ENCODE measurements at regions not wholly inside any gene's neighbourhood (a gene's known extent, or its start where the extent isn't known, plus 50 kb on each side); places are given as distances from the start of the nearest gene placed in this dataset.

GRCh38 chr1:239892602-239893001 is 199.1 kb upstream of the FMN2 start:
- Histone ChIP-seq H3K4me3 (ENCODE audit: low read length) (no peak overlapping the region), H2AFZ (ENCODE audit: low read depth, low read length) (no peak overlapping the region), H3K9me3 (ENCODE audit: insufficient read depth, low read length) (no peaks in the 10 kb centered on the region), H3K4me2 (ENCODE audit: low read length) (no peak overlapping the region), H3K36me3 (replicated peaks; ENCODE audit: low read depth, low read length) (no peaks in the 10 kb centered on the region), H3K27ac (ENCODE audit: low read length) (no peak overlapping the region), H3K4me1 (ENCODE audit: low read length) (peaks cover 2% of the 10 kb centered on the region; the same call in 1 of the 2 replicates), H4K20me1 (ENCODE audit: insufficient read depth, low read length) (no peaks in the 10 kb centered on the region), H3K9ac (ENCODE audit: low read length) (no peak overlapping the region), H3K79me2 (ENCODE audit: low read length) (no peaks in the 10 kb centered on the region), H3K27me3 (ENCODE audit: low read depth, low read length) (peaks cover 23% of the 10 kb centered on the region; the same call in 1 of the 2 replicates)
- TF ChIP-seq CTCF (IDR thresholded peaks at IDR 0.05; ENCODE audit: low read depth, low read length) = no peak
- TF ChIP-seq EZH2phosphoT487 (IDR thresholded peaks at IDR 0.05; ENCODE audit: low read depth) = no peak

GRCh38 chr1:239893127-239893731 is 198.5 kb upstream of the FMN2 start:
- H3K4me3 ChIP-seq (ENCODE audit: low read length) = no peak overlapping the region
- H3K9ac ChIP-seq (ENCODE audit: low read length) = no peak overlapping the region
- H3K27me3 ChIP-seq (ENCODE audit: low read depth, low read length) = peaks cover 23% of the 10 kb centered on the region; the same call in 1 of the 2 replicates
- TF ChIP-seq CTCF (IDR thresholded peaks at IDR 0.05; ENCODE audit: low read depth, low read length) (no peak), EZH2phosphoT487 (IDR thresholded peaks at IDR 0.05; ENCODE audit: low read depth) (no peak)
- H3K36me3 ChIP-seq (replicated peaks; ENCODE audit: low read depth, low read length) = no peaks in the 10 kb centered on the region
- H3K4me2 ChIP-seq (ENCODE audit: low read length) = no peak overlapping the region
- peaks cover 4% of the 10 kb centered on the region; the same call in 1 of the 2 replicates for H3K4me1 ChIP-seq (ENCODE audit: low read length)
- H3K79me2 ChIP-seq (ENCODE audit: low read length) = no peaks in the 10 kb centered on the region
- H2AFZ ChIP-seq (ENCODE audit: low read depth, low read length) = no peak overlapping the region
- H3K9me3 ChIP-seq (ENCODE audit: insufficient read depth, low read length) = no peaks in the 10 kb centered on the region
- H3K27ac ChIP-seq (ENCODE audit: low read length) = no peak overlapping the region
- no peaks in the 10 kb centered on the region for H4K20me1 ChIP-seq (ENCODE audit: insufficient read depth, low read length)

GRCh38 chr1:239896569-239896968 is 195.1 kb upstream of the FMN2 start:
- no peak for TF ChIP-seq CTCF (IDR thresholded peaks at IDR 0.05; ENCODE audit: low read depth, low read length)
- TF ChIP-seq EZH2phosphoT487 (IDR thresholded peaks at IDR 0.05; ENCODE audit: low read depth) = no peak
- Histone ChIP-seq H3K4me3 (ENCODE audit: low read length) (no peak overlapping the region), H3K4me2 (ENCODE audit: low read length) (no peak overlapping the region), H3K36me3 (replicated peaks; ENCODE audit: low read depth, low read length) (no peaks in the 10 kb centered on the region), H3K79me2 (ENCODE audit: low read length) (no peaks in the 10 kb centered on the region), H3K9me3 (ENCODE audit: insufficient read depth, low read length) (no peaks in the 10 kb centered on the region), H3K9ac (ENCODE audit: low read length) (no peak overlapping the region), H3K4me1 (ENCODE audit: low read length) (peaks cover 4% of the 10 kb centered on the region; the same call in 1 of the 2 replicates), H2AFZ (ENCODE audit: low read depth, low read length) (no peak overlapping the region), H3K27ac (ENCODE audit: low read length) (no peak overlapping the region), H4K20me1 (ENCODE audit: insufficient read depth, low read length) (no peaks in the 10 kb centered on the region), H3K27me3 (ENCODE audit: low read depth, low read length) (peaks cover 24% of the 10 kb centered on the region)

GRCh38 chr1:239896980-239897379 is 194.7 kb upstream of the FMN2 start:
- no peak overlapping the region for H2AFZ ChIP-seq (ENCODE audit: low read depth, low read length)
- H3K4me3 ChIP-seq (ENCODE audit: low read length) = no peak overlapping the region
- no peak overlapping the region for H3K9ac ChIP-seq (ENCODE audit: low read length)
- H3K4me1 ChIP-seq (ENCODE audit: low read length) = peaks cover 4% of the 10 kb centered on the region; the same call in 1 of the 2 replicates
- no peaks in the 10 kb centered on the region for H3K79me2 ChIP-seq (ENCODE audit: low read length)
- no peak for TF ChIP-seq EZH2phosphoT487 (IDR thresholded peaks at IDR 0.05; ENCODE audit: low read depth)
- TF ChIP-seq CTCF (IDR thresholded peaks at IDR 0.05; ENCODE audit: low read depth, low read length) = no peak
- H3K9me3 ChIP-seq (ENCODE audit: insufficient read depth, low read length) = no peaks in the 10 kb centered on the region
- H4K20me1 ChIP-seq (ENCODE audit: insufficient read depth, low read length) = no peaks in the 10 kb centered on the region
- H3K4me2 ChIP-seq (ENCODE audit: low read length) = no peak overlapping the region
- H3K36me3 ChIP-seq (replicated peaks; ENCODE audit: low read depth, low read length) = no peaks in the 10 kb centered on the region
- H3K27ac ChIP-seq (ENCODE audit: low read length) = no peak overlapping the region
- H3K27me3 ChIP-seq (ENCODE audit: low read depth, low read length) = peaks cover 28% of the 10 kb centered on the region
